ENCODE measurements at regions not wholly inside any gene's neighbourhood (a gene's known extent, or its start where the extent isn't known, plus 50 kb on each side); places are given as distances from the start of the nearest gene placed in this dataset.
A peak's percentile ranks its signal among the peaks of the same experiment; 100 is the strongest.

DNA sequence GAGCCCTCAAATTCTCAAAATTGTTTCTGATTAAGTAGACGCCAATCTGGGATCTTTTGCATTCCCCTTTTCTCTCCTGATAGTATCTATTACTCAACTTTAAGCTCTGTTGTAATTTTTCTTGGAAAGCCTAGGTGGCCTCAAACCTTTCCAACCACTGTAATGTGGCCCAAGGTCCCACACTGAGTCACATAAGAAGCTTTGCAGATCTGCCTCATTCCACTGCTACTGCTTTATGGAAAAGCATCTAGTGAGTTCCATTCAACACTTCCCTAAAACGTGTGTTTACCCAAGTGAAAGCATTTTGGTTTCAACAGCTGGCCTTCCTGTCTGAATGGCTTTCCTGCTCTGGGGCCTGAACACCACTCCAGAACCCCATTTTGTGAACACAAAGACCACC is 493.6 kb upstream of the SPHKAP start:
- no peak overlapping the region for H3K27ac ChIP-seq
- no peak for DNase-seq
- 24 to 31% (median 26%) methylated on average over 2 of the region's 2 CpGs for WGBS, 3 donors

DNA sequence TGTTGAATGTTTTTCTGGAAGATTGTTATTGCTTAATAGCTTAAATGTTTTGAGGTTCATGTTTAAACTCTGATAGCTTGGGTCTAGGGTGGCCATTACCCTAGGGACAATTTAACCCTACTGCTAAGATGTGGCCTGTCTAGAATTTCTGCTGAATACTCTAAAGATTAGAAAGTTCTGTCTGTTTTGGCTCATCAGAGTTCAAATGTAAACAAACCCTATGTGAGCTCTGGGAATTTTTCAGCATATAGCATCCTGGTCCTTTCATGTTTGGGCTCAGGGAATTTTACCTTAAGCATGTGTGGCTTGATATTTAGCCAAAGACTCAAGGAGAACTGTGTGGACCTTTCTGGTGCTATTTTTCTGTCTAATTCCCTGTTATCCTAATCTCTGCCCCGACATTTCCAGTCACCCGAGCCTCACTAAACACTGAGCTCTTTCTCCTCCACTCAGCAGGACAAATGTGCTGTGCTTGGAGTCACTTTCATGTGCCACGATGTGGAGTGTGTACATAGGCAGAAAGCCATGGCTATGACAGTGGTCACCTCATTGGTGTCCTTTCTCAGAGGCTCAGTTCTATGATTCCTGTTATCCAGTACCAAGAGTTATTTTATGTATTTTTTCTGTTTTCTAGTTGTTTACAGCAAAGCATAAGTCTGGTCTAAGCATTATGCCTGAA is 492.5 kb upstream of the SPHKAP start:
- H3K27ac ChIP-seq: no peak overlapping the region
- TF ChIP-seq, protein P1, sequence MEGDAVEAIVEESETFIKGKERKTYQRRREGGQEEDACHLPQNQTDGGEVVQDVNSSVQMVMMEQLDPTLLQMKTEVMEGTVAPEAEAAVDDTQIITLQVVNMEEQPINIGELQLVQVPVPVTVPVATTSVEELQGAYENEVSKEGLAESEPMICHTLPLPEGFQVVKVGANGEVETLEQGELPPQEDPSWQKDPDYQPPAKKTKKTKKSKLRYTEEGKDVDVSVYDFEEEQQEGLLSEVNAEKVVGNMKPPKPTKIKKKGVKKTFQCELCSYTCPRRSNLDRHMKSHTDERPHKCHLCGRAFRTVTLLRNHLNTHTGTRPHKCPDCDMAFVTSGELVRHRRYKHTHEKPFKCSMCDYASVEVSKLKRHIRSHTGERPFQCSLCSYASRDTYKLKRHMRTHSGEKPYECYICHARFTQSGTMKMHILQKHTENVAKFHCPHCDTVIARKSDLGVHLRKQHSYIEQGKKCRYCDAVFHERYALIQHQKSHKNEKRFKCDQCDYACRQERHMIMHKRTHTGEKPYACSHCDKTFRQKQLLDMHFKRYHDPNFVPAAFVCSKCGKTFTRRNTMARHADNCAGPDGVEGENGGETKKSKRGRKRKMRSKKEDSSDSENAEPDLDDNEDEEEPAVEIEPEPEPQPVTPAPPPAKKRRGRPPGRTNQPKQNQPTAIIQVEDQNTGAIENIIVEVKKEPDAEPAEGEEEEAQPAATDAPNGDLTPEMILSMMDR (IDR thresholded peaks at IDR 0.05): no peak
- DNase-seq (no peak), ATAC-seq (no peak)
- intact Hi-C loops (cut with DNase I): no loop called here
- H3K4me3 ChIP-seq: no peak overlapping the region
- no peaks in the 10 kb centered on the region for H3K36me3 ChIP-seq (ENCODE audit: insufficient read depth in 1 of 2, low read depth in 1 of 2)
- no peaks in the 10 kb centered on the region for H3K4me1 ChIP-seq
- H3K27me3 ChIP-seq (ENCODE audit: insufficient read depth in 3 of 3, low read length in 2 of 3): no peaks in the 10 kb centered on the region
- H3K9me3 ChIP-seq: no peaks in the 10 kb centered on the region
- WGBS, 3 donors: 32 to 36% (median 33%) methylated on average over 3 of the region's 3 CpGs

More for the DNA sequence above, 493.6 kb upstream of the SPHKAP start:
- Histone ChIP-seq H3K4me3 (no peak overlapping the region), H3K4me1 (no peaks in the 10 kb centered on the region), H3K27me3 (ENCODE audit: insufficient read depth in 3 of 3, low read length in 2 of 3) (no peaks in the 10 kb centered on the region), H3K36me3 (ENCODE audit: insufficient read depth in 1 of 2, low read depth in 1 of 2) (no peaks in the 10 kb centered on the region), H3K9me3 (no peaks in the 10 kb centered on the region)
- intact Hi-C loops (cut with DNase I): no loop called here
- peak in 3 of 4 donors; percentile 34 to 67 (median 58) for ATAC-seq
- TF ChIP-seq, protein P1 (IDR thresholded peaks at IDR 0.05): no peak

- Histone ChIP-seq H3K27me3 (ENCODE audit: insufficient read depth in 3 of 3, low read length in 2 of 3) (no peaks in the 10 kb centered on the region), H3K36me3 (ENCODE audit: insufficient read depth in 1 of 2, low read depth in 1 of 2) (no peaks in the 10 kb centered on the region), H3K27ac (no peak overlapping the region), H3K9me3 (no peaks in the 10 kb centered on the region), H3K4me3 (no peak overlapping the region), H3K4me1 (no peaks in the 10 kb centered on the region)
- ATAC-seq (peak in 1 of 4 donors; percentile 29), DNase-seq (no peak)
- TF ChIP-seq, protein P1 (IDR thresholded peaks at IDR 0.05): no peak
- intact Hi-C loops (cut with DNase I): no loop called here
- WGBS, 3 donors: 17 to 24% (median 21%) methylated on average over 3 of the region's 3 CpGs
Measured at GRCh38 chr2:228669690-228670089, 488.2 kb upstream of the SPHKAP start.

DNA sequence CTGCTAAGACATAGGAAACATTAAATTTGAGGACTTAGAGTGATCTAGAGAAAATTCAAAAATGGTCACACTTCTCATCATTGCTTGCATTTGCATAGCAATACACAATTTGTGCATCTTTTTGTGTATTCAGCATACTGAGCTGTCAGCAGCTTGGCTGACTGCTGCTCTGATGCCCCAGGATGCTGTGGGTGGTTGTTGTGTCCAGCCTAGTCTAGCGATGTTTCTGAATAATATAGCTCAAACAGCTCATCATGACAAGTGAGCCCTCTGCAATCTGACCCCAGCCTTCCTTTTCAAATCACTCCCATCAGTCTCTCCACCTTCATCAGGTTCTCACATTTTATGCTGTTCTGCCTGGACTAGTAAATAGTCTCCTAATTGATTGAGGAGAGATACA is 483.7 kb upstream of the SPHKAP start:
- H3K27ac ChIP-seq: no peak overlapping the region
- intact Hi-C loops (cut with DNase I): no loop called here

More for the DNA sequence above, 483.7 kb upstream of the SPHKAP start:
- Histone ChIP-seq H3K4me1 (no peaks in the 10 kb centered on the region), H3K36me3 (ENCODE audit: insufficient read depth in 1 of 2, low read depth in 1 of 2) (no peaks in the 10 kb centered on the region), H3K4me3 (no peak overlapping the region), H3K9me3 (no peaks in the 10 kb centered on the region), H3K27me3 (ENCODE audit: insufficient read depth in 3 of 3, low read length in 2 of 3) (no peaks in the 10 kb centered on the region)
- TF ChIP-seq, protein P1 (IDR thresholded peaks at IDR 0.05): no peak
- no peak for ATAC-seq
- no peak for DNase-seq
- 63 to 71% (median 64%) methylated on average over 1 of the region's 1 CpG for WGBS, 3 donors

Data from psoas muscle (tissue), 7 donors.